ENCODE measurements at regions not wholly inside any gene's neighbourhood (a gene's known extent, or its start where the extent isn't known, plus 50 kb on each side); places are given as distances from the start of the nearest gene placed in this dataset.

DNA sequence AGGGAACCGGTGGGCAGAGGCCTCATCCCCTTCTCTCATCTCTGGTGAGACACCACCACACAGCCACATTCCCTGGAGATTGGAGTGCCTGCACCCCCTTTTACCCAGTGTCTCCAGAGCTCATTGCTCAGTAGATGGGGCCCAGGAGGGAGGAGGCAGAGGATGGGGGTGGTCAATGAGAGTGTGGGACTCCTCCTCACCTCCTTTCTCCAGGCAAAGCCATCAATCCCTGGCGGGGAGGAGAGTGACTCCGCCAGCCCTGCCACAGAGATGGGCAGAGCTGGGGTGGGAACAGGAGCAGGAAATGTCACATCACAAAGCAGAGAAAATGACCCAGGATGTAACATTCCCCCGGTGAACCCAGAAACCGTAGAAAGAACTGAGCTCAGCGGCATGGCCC, 117.2 kb downstream of the MATN1 start:
- no peak for DNase-seq

DNA sequence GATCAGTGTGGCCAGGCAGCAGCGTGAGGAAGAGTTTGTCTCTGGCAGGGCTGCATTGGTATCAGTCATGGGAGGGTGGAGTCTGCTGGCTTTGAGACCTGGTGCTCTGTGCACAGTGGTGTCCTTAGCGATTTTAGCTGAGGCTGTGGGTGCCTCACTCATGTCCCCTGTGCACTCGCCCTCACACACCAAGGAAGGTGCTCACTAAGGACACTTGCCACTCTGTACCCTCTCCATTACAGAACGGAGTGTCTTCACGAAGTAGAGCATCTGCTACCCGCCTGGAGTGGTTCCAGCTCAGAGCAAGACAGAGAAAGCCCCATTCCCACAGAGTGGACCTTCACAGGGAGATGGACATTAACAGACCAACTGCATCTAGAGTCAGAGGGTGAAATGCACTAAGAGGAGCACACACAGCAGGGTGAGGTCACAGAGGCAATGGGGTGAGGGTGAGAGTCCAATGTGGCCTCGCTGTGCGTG, 117.9 kb downstream of the MATN1 start:
- DNase-seq: no peak

DNA sequence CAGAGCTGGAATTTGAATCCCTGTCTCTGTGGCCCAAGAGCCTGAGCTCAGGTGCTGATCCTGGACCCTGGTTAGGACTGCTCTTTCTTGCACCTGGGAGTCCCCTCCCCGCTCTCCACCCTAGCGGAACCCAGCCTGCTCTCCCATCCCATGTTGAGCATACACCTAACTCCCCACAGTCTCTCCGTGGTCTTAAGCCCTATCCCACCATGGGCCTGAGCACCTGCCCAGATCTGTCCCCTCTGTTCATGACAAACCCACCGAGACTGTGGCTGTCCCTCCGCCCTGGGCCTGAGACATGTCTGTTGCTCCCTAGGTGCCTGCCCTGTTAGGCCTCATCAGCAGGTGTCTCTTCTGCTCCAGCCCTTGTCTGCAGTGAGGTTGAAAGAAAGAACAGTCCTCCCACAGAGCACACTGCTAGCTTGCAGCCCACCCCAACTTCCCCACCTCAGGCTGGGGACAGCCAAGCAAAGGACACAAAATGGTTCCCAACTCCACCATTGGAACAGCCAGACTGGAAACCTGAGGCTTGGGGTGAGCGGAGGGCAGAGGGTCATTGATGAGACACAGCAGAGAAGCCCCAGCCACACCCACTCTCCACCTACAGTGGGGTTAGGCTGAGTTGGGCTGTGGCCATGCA, 118.5 kb downstream of the MATN1 start:
- no peak for DNase-seq

DNA sequence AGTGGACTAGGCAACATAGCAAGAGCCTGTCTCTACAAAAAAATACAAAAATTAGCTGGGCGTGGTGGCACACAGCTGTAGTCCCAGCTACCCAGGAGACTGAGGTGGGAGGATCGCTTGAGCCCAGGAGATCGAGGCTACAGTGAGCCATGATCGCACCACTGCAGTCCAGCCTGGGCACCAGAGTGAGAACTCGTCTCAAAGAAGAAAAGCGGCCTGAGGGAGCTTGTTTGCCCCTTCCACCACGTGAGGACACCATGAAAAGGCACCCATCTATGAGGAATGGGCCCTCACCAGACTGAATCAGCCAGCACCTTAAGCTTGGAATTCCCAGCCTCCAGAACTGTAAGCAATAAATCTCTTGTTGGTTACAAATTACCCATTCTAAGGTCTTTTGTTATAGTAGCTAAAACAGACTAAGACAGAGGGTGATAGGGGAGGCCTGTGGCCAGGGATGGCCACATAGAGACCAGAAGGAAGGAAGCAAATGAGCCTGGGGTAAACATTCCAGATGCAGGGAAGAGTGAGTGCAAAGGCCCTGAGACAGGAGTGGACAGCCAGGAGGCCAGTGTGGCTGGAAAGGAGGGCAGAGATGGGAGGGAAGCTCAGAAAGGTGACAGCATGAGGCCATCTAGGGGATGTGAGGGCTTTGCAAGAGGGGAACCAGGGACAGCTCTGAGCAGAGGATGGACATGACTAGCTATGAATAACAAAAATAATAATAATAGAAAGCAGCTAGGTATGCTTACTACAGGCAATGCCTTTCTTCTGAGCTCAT, 120.1 kb downstream of the MATN1 start:
- no peak for DNase-seq

DNA sequence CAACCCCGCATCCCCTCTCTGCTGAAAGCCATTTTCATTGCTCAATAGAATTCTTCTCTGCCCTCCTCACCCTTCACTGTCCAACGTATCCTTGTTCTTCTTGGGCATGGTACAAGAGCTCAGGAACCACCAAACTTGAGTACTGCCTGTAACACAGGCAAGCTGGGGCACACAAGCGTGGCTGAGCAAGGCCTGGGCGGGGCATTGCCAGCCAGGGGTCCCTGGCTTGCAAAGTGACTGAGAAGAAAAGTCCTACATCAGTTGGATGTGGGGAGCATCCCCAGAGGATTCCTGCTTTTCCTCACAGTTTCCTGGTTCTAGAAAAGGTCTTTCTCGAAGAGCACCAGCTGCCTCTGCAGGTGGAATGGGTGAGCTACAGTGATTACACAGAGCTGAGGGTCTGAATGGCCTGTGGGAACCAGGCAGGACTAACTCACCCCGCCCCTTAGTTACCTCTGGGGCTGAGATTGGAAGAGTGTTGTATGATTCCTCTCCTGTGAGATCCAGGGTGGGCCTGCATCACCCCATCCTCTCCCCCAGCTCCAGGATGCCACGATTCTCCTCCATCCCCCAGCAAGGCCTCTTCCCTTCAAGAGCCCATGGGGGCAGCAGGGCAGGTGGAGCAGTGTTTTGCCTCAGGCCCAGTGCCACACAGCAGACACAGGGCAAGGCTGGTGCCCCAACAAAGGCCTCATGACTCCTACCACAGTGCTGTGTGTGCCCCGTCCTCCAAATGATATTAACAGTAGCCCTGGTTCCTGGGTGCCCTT, 121.9 kb downstream of the MATN1 start:
- DNase-seq: no peak

DNA sequence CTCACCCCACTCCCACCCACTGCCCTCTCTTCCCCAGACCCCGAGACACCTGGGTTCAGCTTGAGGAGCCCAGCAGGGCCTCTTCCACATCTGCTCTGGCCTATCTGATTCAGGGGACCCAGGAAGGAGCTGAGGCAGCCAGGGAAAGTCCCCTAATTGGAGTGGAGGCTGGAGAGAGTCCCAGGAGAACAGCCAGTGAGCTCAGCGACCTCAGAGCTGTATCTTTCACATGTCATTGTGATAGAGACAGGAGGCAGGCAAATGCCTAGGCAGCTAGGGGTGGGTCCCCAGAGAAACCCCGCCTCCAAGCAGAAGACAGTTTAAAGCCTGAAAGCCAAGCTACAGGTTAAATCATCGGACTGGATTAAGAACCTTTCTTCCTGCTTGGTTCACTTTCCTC, 122.7 kb downstream of the MATN1 start:
- DNase-seq: no peak

DNA sequence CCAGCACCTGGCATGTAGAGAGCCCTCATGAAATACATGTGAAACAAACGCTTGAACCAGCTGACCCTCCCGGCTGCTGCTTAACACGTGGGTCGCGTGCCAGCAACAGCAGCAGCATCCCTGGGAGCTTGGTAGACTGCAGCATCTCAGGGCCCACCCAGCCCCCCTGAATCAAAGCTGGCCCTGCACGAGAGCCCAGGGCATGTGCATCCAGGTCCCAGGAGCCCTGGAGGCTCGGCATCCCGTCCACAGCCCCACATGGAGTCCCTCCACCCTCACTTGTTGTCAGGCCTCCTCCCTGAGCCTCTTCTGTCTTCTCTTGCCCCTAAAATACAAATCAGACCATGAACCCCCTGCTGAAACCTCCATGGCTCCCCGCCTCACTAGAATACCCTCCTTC, 123.1 kb downstream of the MATN1 start:
- DNase-seq: no peak

DNA sequence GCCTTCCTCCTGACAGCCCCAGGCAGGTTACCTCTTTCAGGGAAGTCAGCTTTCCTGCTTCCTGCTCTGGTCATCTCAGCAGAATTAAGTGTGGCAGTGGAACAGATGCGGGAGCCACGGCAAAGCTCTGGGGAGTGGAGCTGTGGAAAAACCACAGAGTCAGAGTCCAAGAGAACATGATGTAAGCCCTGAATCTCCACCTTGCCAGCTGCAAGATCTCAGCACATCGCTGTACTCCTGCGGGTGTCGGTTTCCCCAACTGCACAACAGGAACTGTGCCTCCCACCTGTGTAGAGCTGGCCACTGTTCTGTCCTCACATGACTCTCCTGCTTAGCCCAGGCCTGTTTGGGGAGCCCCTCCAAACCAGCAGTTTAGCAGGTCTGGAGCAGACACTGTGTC, 123.7 kb downstream of the MATN1 start:
- DNase-seq: no peak

DNA sequence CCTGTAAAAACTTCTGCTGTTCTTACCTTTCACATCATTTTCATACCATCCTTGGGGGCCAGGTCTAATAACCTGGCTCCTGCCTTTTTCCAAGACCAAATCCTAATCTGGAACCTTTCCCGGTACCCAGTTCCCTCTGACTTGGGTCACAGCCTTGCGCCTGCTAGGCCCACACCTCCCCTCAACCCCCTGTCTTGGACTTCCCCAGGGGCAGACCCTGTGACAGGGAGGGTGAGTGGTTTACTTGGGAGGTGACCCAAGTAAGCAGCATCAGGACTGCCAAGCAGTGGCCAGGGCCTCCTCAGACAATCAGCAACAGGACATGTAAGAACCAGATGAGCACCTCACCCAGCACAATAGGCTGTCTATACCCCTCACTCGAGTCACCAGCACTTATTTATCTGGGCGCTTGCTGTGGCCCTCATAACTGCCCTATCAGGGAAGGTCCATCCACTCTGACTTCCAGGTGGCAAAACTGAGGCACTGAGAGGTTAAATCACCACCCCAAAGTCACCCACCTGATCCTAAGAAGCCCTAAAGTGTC, 124.7 kb downstream of the MATN1 start:
- DNase-seq: no peak

DNA sequence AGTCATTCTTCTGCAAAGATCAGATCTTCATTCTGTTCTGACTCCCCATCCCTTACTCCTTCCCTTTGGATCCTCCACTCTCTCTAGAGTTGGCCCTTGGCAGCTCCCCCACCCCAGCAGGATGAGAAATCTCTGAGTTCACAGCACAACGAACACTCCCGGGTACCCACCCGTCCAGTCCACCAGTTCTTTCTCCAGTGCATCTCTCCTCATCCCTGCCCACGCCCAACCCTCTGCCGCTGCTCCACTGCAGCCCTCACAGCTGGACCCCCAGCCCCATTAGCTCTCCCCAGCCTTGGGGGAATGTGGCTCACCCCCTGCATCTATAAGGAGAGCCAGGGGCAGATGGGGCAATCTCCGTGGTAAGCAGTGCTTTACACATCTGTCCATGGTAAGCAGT, 125.7 kb downstream of the MATN1 start:
- no peak for DNase-seq

DNA sequence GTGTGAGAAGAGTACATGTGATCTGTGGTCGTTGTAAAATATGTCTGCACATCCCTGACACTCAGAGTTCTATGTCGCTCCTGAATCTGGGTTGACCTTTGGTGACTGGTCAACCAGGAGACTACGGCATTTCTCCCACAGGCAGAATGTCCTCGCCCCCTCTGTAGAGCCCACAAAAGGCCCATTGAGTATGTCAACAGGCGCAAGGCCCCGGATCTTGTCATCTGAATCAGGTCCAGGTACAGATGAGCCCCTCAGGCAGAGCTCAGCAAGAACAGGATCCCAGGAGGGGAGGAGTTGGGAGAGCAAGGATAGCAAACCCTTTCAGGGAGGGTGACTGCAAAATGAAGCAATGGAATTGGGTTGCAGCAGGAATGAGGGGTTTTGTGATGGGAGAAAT, 126.5 kb downstream of the MATN1 start:
- no peak for DNase-seq

DNA sequence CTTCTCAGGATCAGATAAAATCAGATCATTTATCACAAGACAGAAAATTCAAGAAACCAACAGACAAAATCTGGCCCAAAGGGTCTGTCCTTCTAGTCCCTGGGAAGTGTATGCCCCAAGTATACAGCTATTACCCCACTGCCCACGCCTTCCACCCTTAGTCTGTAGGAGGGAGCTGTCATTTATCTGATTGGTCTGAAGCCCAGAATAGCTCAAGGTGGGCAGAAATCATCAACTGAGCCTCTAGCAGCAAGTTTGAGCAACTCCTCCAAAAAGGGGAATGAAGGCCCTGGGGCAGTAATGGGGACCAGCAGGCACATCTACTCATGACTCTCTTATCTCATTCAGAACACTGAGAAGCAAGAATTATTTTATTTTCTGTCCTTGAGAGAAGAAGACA, 126.9 kb downstream of the MATN1 start:
- DNase-seq: no peak

DNA sequence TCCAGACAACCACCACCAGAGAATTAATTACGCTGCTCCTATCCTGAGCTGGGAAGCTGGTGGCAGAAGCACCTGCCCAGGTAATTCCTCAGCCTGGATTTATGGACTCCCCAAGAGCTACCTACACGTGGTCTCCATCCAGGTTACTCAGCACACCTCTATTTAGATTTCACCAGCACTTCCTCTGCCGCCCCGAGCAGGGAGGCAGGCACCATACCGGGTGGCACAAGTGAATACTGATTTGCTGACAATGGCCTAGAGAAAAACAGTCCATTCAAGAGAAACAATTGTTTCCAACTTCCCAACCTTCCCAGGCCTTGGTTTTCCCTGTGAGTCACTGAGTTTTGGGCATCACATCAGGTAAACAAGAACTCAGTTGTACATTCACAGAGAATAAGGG, 134.3 kb downstream of the MATN1 start:
- DNase-seq: no peak

DNA sequence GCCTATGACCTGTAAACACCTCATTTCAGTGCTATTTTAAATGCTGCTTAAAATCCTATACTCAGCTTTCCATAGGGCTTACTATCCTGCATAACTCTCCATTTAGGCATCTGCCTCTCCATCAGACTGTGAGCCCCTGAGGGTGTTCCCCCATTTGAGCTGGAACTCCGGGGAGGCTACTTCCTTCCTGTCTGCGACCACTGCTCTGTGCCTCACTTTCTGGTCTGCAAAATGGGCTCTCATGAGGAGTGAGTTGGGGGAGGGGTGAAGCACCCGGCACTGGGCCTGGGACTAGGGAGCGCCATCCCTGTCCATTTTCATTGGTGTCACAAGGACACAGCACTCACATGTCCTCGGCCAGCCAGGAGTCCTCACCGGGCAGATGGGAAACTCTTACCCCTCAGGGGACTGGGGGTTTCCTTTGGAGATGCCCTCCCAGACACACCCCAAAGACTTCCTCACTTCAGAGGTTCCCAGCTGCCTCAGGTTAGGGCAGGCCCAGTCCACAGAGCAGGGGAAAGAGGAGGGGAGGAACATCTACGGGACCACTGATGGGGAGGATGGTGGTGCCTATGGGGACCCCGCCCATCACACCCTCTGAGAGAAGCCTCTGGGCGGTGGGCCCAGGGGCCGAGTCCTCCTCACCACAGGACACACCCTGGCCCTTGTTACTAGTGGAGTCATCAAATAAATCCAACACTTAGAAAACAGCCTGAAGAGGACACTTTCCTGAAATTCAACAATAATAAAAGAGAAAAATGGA, 134.9 kb downstream of the MATN1 start:
- DNase-seq: no peak

DNA sequence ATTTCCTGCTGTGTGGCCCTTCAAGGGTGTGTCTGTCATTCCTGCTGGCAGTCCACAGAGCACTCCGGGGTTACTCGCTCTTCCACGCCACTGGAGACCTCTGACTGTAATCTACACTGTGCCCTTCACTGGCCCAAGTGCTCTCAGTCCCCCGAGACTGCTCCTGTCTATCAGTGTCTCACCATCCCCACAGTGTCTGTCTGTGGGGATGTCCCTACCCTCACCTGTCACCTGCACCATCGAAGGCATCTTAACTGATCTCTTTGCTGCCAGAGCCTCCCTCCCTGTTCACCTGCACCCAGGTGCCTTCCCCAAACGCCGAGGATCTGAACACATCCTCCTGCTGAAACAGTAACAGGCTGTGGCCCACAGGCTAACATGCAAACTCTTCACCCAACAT, 136.7 kb downstream of the MATN1 start:
- DNase-seq: no peak

DNA sequence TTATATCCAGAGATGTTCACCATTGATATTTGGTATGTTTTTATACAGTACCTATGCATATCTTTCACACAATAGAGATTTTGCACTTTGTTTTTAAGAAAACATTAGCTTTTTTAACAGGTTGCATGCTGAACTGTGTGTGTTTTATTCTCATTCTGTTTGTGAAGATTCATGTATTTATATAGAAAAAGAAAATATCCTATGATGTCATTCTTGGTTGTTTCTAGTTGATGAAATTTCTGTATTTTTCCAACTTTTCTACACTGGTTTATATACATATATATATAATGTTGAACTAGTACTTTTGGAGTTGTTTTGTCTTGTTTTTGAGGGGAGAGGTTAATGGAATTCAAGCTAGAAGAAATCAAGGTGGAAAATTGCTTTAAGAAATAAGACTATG, 143.8 kb downstream of the MATN1 start:
- no peak for DNase-seq

DNA sequence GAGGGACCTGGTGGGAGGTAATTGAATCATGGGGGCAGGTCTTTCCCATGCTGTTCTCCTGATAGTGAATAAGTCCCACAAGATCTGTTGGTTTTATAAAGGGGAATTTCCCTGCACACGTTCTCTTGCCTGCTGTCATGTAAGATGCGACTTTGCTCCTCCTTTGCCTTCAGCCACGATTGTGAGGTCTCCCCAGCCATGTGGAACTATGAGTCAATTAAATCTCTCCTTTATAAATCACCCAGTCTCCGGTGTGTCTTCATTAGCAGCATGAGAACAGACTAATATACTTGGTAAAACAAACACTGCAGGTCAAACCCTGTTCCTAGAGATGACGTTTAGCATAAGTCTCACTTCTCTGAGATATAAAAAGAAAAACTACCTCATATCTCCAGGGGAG, 148.3 kb downstream of the MATN1 start:
- no peak for DNase-seq

DNA sequence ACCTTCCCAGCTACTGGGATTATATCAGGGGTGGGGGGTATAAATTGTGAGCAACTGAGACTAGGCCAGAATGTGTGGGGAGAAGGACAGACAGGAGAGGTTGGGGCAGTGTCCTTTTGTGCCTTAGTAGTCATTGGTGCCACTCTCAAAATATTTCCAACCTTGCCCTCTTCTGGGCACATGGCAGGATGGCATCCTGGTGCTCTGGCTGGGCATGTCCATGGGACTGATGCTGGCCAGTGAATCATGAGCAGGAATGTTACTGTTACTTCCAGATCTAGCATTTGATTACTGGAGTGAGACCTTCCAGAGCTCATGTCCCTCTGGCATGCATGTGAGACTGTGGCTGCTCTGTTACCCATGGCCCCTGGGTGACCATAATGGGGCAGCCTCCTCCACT, 151.2 kb downstream of the MATN1 start:
- no peak for DNase-seq

DNA sequence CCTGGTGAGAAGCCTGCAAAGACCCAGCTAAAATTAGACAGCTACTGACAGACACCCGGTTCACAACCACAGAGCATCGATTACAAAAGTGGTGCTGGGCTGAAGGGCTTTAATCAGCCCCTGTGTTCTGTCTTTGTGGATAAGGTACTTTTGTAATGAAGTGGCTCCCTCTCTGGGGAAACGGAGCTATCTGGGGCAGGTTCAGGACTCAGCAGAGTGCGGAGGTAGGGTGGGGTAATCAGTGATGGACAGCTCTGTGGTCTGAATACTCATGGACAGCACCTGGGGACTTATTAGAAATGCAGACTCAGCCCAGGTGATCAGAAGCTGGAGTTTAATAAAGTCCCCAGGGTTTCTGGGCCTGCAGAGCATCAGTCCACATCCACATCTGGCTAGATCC, 152.0 kb downstream of the MATN1 start:
- DNase-seq: no peak

DNA sequence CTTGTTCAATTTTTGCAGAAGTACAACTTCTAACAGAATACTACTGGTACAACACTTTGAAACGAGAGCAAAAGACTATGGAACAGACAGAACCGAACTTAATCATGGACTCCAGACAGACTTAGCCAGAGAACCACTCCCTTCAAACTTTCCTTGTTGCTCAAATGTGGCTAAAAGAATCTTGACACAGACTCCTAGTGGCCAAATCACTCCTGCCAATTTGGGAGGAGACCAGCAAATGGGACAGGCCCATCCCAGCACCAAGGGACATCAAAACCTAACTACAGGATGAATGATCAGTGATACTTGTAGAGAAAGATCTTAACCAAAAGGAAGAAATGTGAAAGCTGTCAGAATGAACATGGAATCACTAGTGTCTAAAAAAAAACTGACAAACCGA, 154.0 kb downstream of the MATN1 start:
- no peak for DNase-seq

DNA sequence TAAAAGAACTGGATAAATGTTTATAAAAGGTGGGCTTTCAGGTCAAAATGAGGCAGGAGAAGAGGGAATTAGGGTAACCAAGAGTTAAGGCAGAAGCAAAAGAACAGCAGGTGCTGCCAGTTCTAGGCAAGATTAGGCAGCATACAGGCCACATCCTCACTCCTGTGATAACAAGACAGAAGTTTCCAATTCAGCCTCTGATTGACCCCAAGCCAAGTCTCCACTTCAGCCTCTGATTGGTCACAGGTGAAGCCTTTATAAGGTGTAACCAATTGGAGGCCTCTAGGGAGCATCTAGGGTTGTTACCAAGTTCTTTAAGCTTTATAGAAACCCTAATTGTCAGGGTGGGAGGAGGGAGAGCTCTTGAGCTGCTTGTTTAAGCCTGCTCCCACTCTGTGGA, 160.8 kb downstream of the MATN1 start:
- DNase-seq: no peak

DNA sequence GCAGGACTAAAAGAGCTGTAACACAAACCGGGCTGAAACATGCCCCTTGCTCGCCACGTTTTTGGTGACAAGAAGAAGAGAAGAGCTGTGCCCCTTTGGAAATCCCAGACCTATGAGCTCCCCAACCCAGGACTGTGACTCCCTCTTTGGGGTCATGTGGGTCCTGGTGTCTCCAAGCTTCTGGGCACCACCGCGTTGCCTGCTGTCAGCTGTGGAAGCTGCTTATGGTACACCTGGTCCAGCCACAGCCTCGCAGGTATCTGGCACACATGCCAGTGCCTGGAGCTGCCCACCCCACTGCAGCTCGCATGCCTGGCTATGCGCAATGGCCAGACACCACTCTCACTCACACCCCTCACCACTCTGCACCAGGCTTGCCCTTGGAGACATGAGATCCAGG, 171.8 kb downstream of the MATN1 start:
- no peak for DNase-seq

Measured in CD4-positive, alpha-beta T cell treated with Interleukin-17A for 1 hour (primary cell).